Lung (tissue), 11 donors: ENCODE measurements at regions not wholly inside any gene's neighbourhood (a gene's known extent, or its start where the extent isn't known, plus 50 kb on each side); places are given as distances from the start of the nearest gene placed in this dataset.

Experiments used
- ATAC-seq: fragments of 200-7000 bp; cut with Tn5 transposase; one replicate; pipeline ENCODE4 v1.9.1; 2020; ENCODE audit warnings: moderate number of reproducible peaks; ENCODE audit not compliant: insufficient read depth, low FRiP score
- DNase-seq, 3 donors: peaks; one replicate each; pipeline ENCODE4 v3.0.0-alpha.2; 2013 to 2017
- H3K27ac ChIP-seq, 2 donors: one replicate each; pipeline ENCODE4 v1.5.1; 2013; ENCODE audit warnings: mild to moderate bottlenecking in 2 of 2, moderate library complexity in 2 of 2, control low read depth in 1 of 2, inconsistent platforms in 1 of 2, low read depth in 1 of 2, low read length in 1 of 2
- H3K27me3 ChIP-seq, 3 donors: one replicate each; pipeline ENCODE4 v1.5.1; 2013; ENCODE audit warnings: low read length in 2 of 3; ENCODE audit not compliant: control insufficient read depth in 3 of 3, insufficient read depth in 3 of 3
- H3K36me3 ChIP-seq, 4 donors: one replicate each; pipeline ENCODE4 v1.5.1; 2013; ENCODE audit warnings: low read length in 4 of 4, mild to moderate bottlenecking in 1 of 4, moderate library complexity in 1 of 4; ENCODE audit not compliant: control insufficient read depth in 4 of 4, insufficient read depth in 4 of 4
- H3K4me1 ChIP-seq, 5 donors: one replicate each; pipeline ENCODE4 v1.5.1; 2013; ENCODE audit warnings: low read length in 5 of 5, mild to moderate bottlenecking in 2 of 5, moderate library complexity in 1 of 5; ENCODE audit not compliant: control insufficient read depth in 5 of 5, insufficient read depth in 5 of 5
- H3K4me3 ChIP-seq: one replicate; pipeline ENCODE4 v1.5.1; 2013; ENCODE audit warnings: mild to moderate bottlenecking, control low read depth, moderate library complexity
- H3K9ac ChIP-seq, 2 donors: one replicate each; pipeline ENCODE4 v1.5.1; 2013; ENCODE audit warnings: low read length in 2 of 2, control low read depth in 1 of 2; ENCODE audit not compliant: insufficient read depth in 1 of 2
- H3K9me3 ChIP-seq, 4 donors: one replicate each; pipeline ENCODE4 v1.5.1; 2013; ENCODE audit warnings: low read length in 3 of 4, mild to moderate bottlenecking in 1 of 4, moderate library complexity in 1 of 4; ENCODE audit not compliant: control insufficient read depth in 4 of 4, insufficient read depth in 3 of 4
- WGBS, 2 donors: extraction: QIAGEN DNeasy Blood & Tissue Kit; methylation state at CpG; one replicate each; pipeline ENCODE4 v1.1.7; 2013; 5-methylcytosine and 5-hydroxymethylcytosine counted together
- TF ChIP-seq, protein P1 (sequence below): IDR thresholded peaks from 2 replicates; pipeline ENCODE4 v1.5.1; 2012; ENCODE audit warnings: mild to moderate bottlenecking; ENCODE audit errors: control extremely low read depth, extremely low read depth
- donor health status: control.
- donor health status: control.
- donor health status: Bipolar disorder and iron deficiency.
- donor health status: healthy.
- donor health status: DM: yes; HTN: yes; CAD: no.

DNA sequence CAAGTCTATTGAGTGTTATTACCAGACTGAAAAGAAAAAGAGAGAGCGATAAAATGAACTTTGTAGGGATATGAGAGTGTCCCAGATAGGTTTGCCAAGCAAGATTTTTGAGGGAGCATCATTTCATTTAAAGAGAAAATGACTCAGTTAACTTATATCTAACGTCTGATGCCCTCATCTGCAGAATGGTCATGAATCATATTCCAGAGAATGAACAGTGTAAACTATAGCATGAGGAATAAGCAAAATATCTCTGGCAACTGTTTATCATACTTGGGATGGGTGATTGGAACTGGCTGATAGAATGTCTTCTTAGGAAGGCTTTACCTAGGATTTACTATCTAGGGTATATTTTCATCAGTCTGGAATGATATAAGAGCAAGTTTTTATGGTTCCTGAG, 289.4 kb downstream of the CMPK2 start:
- H3K9me3 ChIP-seq: peaks cover 0 to 2% (median 0%) of the 10 kb centered on the region in 4 donors
- DNase-seq (no peak), ATAC-seq (no peak)
- no peak overlapping the region for H3K9ac ChIP-seq
- peaks cover 0 to 5% (median 0%) of the 10 kb centered on the region in 5 donors for H3K4me1 ChIP-seq
- H3K27me3 ChIP-seq: no peaks in the 10 kb centered on the region
- 83% methylated on average over 2 of the region's 2 CpGs for WGBS, 2 donors
- no peaks in the 10 kb centered on the region for H3K36me3 ChIP-seq
- TF ChIP-seq, protein P1, sequence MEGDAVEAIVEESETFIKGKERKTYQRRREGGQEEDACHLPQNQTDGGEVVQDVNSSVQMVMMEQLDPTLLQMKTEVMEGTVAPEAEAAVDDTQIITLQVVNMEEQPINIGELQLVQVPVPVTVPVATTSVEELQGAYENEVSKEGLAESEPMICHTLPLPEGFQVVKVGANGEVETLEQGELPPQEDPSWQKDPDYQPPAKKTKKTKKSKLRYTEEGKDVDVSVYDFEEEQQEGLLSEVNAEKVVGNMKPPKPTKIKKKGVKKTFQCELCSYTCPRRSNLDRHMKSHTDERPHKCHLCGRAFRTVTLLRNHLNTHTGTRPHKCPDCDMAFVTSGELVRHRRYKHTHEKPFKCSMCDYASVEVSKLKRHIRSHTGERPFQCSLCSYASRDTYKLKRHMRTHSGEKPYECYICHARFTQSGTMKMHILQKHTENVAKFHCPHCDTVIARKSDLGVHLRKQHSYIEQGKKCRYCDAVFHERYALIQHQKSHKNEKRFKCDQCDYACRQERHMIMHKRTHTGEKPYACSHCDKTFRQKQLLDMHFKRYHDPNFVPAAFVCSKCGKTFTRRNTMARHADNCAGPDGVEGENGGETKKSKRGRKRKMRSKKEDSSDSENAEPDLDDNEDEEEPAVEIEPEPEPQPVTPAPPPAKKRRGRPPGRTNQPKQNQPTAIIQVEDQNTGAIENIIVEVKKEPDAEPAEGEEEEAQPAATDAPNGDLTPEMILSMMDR: no peak
- no peak overlapping the region for H3K4me3 ChIP-seq
- no peak overlapping the region for H3K27ac ChIP-seq

DNA sequence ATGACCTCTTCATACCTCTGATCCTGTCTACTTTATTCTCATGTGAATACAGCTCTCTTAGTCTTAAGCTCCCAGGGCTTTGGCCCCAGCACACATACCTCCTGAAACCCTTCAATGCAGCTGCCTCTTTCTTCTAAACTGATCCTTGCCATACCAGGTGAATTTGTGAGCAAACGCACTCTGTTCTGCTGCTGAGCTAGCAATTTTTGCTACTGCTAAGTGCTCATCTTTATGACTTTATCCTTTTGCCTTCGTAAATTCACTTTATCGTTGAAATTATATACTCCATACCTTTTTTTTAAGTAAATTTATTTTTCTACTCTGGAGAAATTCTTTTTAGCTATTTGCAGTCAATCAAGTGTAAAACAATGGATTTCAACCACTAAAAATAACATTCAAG, 287.7 kb downstream of the CMPK2 start:
- TF ChIP-seq, protein P1: no peak
- DNase-seq (no peak), ATAC-seq (no peak)
- H3K4me1 ChIP-seq: peaks cover 0 to 5% (median 0%) of the 10 kb centered on the region in 5 donors
- no peak overlapping the region for H3K27ac ChIP-seq
- no peaks in the 10 kb centered on the region for H3K36me3 ChIP-seq
- no peaks in the 10 kb centered on the region for H3K27me3 ChIP-seq
- no peak overlapping the region for H3K4me3 ChIP-seq
- H3K9ac ChIP-seq: no peak overlapping the region
- WGBS, 2 donors: 87 to 89% methylated on average over 3 of the region's 3 CpGs
- peaks cover 0 to 2% (median 0%) of the 10 kb centered on the region in 4 donors for H3K9me3 ChIP-seq

DNA sequence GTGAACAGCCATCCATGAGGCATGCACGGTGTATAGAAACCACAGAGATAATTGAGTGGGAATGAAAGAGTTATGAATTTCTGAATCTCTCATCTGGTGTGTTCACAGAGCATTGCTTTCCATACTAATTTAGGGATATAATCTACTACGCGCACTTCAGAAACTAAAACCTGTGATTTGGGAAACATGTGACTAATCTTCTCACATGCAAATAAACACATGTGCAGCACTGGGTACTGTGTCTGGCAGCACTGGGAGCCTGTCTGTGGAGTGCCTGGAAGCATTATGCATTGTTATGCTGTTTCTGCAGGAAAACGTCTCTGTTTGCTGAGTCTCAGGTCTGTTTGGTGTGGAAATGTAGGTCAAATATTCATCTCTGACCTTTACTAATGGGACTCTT, 287.3 kb downstream of the CMPK2 start:
- TF ChIP-seq, protein P1: no peak
- ATAC-seq (no peak), DNase-seq (no peak)
- H3K27me3 ChIP-seq: no peaks in the 10 kb centered on the region
- 65 to 67% methylated on average over 4 of the region's 4 CpGs for WGBS, 2 donors
- H3K4me3 ChIP-seq: no peak overlapping the region
- peaks cover 0 to 5% (median 0%) of the 10 kb centered on the region in 5 donors for H3K4me1 ChIP-seq
- no peak overlapping the region for H3K27ac ChIP-seq
- no peaks in the 10 kb centered on the region for H3K36me3 ChIP-seq
- peaks cover 0 to 2% (median 0%) of the 10 kb centered on the region in 4 donors for H3K9me3 ChIP-seq
- H3K9ac ChIP-seq: no peak overlapping the region

DNA sequence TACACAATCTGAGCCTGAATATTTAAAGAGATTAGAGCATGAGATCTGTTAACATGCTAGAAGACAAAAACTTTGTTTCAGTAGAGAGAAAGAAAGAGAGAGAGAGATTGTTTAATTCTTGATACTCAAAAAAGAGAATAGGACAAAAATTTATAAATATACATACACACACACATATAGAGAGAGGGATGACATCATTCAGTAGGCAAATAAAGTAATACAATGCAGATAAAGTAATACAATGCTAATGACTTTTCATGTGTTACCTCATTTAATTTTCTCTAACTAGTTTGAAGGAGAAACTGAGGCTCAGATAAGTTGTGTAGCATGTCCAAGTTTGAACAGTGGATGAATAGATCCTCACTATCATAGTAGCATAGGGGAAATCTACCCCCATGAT, 286.4 kb downstream of the CMPK2 start:
- H3K9ac ChIP-seq: no peak overlapping the region
- TF ChIP-seq, protein P1: no peak
- ATAC-seq: no peak
- no peaks in the 10 kb centered on the region for H3K36me3 ChIP-seq
- peaks cover 0 to 2% (median 0%) of the 10 kb centered on the region in 4 donors for H3K9me3 ChIP-seq
- H3K4me1 ChIP-seq: peaks cover 0 to 1% (median 0%) of the 10 kb centered on the region in 5 donors
- H3K4me3 ChIP-seq: no peak overlapping the region
- H3K27ac ChIP-seq: no peak overlapping the region
- no peaks in the 10 kb centered on the region for H3K27me3 ChIP-seq
- no peak for DNase-seq
